Panc1 (cell line): ENCODE measurements at regions not wholly inside any gene's neighbourhood (a gene's known extent, or its start where the extent isn't known, plus 50 kb on each side); places are given as distances from the start of the nearest gene placed in this dataset.
A peak's percentile ranks its signal among the peaks of the same experiment; 100 is the strongest.

Experiments used
- ATAC-seq: fragments of 200-7000 bp; cut with Tn5 transposase; 2 replicates; pipeline ENCODE4 v1.9.1; 2020; ENCODE audit warnings: mild to moderate bottlenecking, moderate library complexity
- BruUV-seq: library from RNA; stranded (reverse); fragments of 400-500 nt; replicated peaks from 2 replicates; lab custom pipeline; 2021; lab: Mats Ljungman, UMichigan
- CTCF ChIA-PET: fragments of 300-600 bp; sonication (Branson Sonifier 250); formaldehyde crosslinking; loops from one replicate; lab custom pipeline; 2022; ENCODE audit warnings: antibody characterized with exemption; lab: Charles Lee
- POLR2A ChIA-PET: fragments of 300-600 bp; sonication (Branson Sonifier 250); formaldehyde crosslinking; loops from one replicate; lab custom pipeline; 2022; ENCODE audit warnings: antibody characterized with exemption; lab: Charles Lee
- DNase-seq: peaks from one replicate; pipeline ENCODE4 v3.0.0-alpha.2; 2010; ENCODE audit warnings: low read depth, low spot score
- H3K27ac ChIP-seq: 2 replicates; pipeline ENCODE4 v1.5.1; 2011; ENCODE audit warnings: mild to moderate bottlenecking, low read length, inconsistent platforms
- H3K27me3 ChIP-seq: fragments of 200-500 bp; sonication (Bioruptor generic); 2 replicates; pipeline ENCODE4 v1.6.0; 2014; ENCODE audit warnings: low read length, inconsistent platforms; ENCODE audit not compliant: control insufficient read depth, insufficient read depth
- H3K36me3 ChIP-seq: fragments of 200-500 bp; sonication (Bioruptor generic); 2 replicates; pipeline ENCODE4 v1.5.1; 2014; ENCODE audit warnings: inconsistent platforms, mild to moderate bottlenecking, low read length, moderate library complexity; ENCODE audit not compliant: control insufficient read depth, insufficient read depth
- H3K4me1 ChIP-seq: 2 replicates; pipeline ENCODE4 v1.5.1; 2011; ENCODE audit warnings: inconsistent platforms, mild to moderate bottlenecking, low read length, moderate library complexity; ENCODE audit not compliant: control insufficient read depth, insufficient read depth
- H3K4me3 ChIP-seq, 2 experiments: 2 replicates each; pipeline ENCODE4 v1.5.1; 2011 to 2012; ENCODE audit warnings: low read depth in 2 of 2, low read length in 2 of 2, mild to moderate bottlenecking in 2 of 2, inconsistent platforms in 1 of 2, moderate library complexity in 1 of 2
- H3K9me3 ChIP-seq: fragments of 200-500 bp; sonication (Bioruptor generic); 2 replicates; pipeline ENCODE4 v1.5.1; 2014; ENCODE audit warnings: low read depth, mild to moderate bottlenecking, inconsistent platforms, low read length, moderate library complexity; ENCODE audit not compliant: control insufficient read depth, insufficient read depth
- in situ Hi-C: cut with HindIII; loops from 2 replicates; pipeline ENCODE4 v1.10.0; 2016; ENCODE audit warnings: low sequenced_read_pairs, low pct_unique_long_range_greater_than_20kb
- intact Hi-C: fragments of 100-400 bp; cut with micrococcal nuclease; formaldehyde crosslinking; loops from one replicate; pipeline ENCODE4 v1.10.0; 2022; ENCODE audit not compliant: unreplicated experiment
- TF ChIP-seq, protein P1 (sequence below): fragments of 450-650 bp; IDR thresholded peaks from 2 replicates; pipeline ENCODE4 v1.5.1; 2017; ENCODE audit warnings: mild to moderate bottlenecking
- TF ChIP-seq, protein P2 (sequence below), 2 experiments: IDR thresholded peaks; 2 replicates each; pipeline ENCODE4 v1.6.1; 2011 to 2012; ENCODE audit warnings: low read depth in 2 of 2, control low read depth in 1 of 2, low read length in 1 of 2, mild to moderate bottlenecking in 1 of 2, moderate library complexity in 1 of 2; ENCODE audit not compliant: insufficient read depth in 1 of 2

DNA sequence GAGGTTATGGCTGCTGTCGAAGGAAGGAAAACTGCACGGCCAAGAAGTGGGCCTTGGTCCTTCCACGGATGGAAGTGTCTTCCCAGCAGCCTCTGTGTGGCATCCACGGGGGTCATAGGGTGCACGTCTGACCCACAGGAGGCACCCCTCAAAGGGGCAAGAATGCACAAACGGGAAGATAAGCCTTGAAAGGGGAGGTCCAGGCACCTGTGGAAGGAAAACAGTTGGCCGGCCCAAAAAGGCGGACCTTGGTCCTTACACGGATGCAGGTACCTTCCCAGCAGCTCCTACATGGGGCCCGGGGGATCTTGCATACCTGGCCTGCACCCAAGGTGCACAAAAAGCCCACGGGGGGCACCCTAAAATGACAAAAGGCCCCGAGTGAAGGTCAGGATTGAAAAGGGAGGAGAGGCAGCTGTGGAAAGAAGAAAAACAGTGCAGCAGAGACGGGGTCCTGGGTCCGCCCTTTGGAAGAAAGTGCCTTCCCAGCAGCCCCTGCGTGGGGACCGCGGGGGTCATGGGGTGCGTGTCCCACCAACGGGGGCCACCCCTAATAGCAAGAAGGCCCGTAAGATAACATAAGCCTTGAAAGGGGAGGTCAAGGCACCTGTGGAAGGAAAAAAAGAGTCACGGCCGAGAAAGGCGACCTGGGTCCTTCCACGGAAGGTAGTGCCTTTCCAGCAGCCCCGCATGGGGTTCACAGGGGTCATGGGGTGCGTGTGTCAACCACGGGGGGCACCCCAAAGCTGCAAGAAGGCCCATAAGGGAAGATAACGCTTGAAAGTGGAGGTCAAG lies 276.1 kb downstream of the ALG10 start:
- DNase-seq (no peak), ATAC-seq (no peak)
- in situ Hi-C loops (no loop called here), intact Hi-C loops (loop anchor here (10.0 kb wide), 1 partner anchor 64 kb away; no protein-coding TSS in a partner anchor)
- ChIA-PET CTCF (no interaction called here), POLR2A (no interaction called here)
- no TSS peak for BruUV-seq
- peaks cover 9% of the 10 kb centered on the region; the same call in 1 of the 2 replicates for H3K27me3 ChIP-seq
- no peak overlapping the region for H3K27ac ChIP-seq
- H3K4me1 ChIP-seq: peaks cover 8% of the 10 kb centered on the region
- H3K4me3 ChIP-seq: peak overlapping the region in 1 of 2 experiments; percentile 32; a peak in 1 of 4 replicates
- no peaks in the 10 kb centered on the region for H3K36me3 ChIP-seq
- TF ChIP-seq, protein P1, sequence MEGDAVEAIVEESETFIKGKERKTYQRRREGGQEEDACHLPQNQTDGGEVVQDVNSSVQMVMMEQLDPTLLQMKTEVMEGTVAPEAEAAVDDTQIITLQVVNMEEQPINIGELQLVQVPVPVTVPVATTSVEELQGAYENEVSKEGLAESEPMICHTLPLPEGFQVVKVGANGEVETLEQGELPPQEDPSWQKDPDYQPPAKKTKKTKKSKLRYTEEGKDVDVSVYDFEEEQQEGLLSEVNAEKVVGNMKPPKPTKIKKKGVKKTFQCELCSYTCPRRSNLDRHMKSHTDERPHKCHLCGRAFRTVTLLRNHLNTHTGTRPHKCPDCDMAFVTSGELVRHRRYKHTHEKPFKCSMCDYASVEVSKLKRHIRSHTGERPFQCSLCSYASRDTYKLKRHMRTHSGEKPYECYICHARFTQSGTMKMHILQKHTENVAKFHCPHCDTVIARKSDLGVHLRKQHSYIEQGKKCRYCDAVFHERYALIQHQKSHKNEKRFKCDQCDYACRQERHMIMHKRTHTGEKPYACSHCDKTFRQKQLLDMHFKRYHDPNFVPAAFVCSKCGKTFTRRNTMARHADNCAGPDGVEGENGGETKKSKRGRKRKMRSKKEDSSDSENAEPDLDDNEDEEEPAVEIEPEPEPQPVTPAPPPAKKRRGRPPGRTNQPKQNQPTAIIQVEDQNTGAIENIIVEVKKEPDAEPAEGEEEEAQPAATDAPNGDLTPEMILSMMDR: no peak
- TF ChIP-seq, protein P2, sequence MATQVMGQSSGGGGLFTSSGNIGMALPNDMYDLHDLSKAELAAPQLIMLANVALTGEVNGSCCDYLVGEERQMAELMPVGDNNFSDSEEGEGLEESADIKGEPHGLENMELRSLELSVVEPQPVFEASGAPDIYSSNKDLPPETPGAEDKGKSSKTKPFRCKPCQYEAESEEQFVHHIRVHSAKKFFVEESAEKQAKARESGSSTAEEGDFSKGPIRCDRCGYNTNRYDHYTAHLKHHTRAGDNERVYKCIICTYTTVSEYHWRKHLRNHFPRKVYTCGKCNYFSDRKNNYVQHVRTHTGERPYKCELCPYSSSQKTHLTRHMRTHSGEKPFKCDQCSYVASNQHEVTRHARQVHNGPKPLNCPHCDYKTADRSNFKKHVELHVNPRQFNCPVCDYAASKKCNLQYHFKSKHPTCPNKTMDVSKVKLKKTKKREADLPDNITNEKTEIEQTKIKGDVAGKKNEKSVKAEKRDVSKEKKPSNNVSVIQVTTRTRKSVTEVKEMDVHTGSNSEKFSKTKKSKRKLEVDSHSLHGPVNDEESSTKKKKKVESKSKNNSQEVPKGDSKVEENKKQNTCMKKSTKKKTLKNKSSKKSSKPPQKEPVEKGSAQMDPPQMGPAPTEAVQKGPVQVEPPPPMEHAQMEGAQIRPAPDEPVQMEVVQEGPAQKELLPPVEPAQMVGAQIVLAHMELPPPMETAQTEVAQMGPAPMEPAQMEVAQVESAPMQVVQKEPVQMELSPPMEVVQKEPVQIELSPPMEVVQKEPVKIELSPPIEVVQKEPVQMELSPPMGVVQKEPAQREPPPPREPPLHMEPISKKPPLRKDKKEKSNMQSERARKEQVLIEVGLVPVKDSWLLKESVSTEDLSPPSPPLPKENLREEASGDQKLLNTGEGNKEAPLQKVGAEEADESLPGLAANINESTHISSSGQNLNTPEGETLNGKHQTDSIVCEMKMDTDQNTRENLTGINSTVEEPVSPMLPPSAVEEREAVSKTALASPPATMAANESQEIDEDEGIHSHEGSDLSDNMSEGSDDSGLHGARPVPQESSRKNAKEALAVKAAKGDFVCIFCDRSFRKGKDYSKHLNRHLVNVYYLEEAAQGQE (IDR thresholded peaks at IDR 0.05; ENCODE audit: insufficient read depth in 1 of 2, low read depth in 2 of 2, low read length in 1 of 2): no peak
- H3K9me3 ChIP-seq: no peaks in the 10 kb centered on the region

DNA sequence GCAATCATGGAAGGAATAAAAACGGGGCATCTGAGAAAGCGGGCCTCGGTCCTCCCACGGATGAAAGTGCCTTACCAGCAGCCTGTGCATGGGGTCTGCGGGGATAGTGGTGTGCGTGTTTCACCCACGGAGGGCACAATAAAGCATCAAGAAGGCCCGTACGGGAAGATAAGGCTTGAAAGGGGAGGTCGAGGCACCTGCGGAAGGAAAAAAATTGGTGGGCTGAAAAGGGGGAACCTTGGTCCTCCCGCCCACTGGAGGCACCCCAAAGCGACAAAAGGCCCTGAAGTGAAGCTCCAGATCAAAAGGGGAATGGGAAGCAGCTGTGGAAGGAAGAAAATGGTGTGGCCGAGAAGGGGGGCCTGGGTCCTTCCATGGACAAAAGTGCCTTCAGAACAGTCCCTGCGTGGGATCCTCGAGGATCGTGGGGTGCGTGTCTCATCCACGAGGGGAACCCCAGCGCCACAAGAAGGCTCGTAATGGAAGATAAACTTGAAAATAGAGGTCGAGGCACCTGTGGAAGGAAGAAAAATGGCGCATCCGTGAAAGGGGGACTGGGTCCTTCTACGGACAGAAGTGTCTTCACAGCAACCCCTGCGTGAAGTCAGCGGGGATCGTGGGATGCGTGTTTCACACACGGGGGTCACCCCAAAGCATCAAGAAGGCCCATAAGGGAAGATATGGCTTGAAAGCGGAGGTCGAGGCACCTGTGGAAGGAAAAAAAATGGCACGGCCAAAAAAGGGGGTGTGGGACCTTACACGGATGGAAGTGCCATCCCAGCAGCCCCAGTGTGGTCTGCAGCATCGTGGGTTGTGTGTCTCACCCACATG lies 276.9 kb downstream of the ALG10 start:
- no peaks in the 10 kb centered on the region for H3K36me3 ChIP-seq
- in situ Hi-C loops (no loop called here), intact Hi-C loops (loop anchor here (10.0 kb wide), 1 partner anchor 64 kb away; no protein-coding TSS in a partner anchor)
- H3K4me3 ChIP-seq: no peak overlapping the region
- BruUV-seq: no TSS peak
- H3K27me3 ChIP-seq: peaks cover 9% of the 10 kb centered on the region; the same call in 1 of the 2 replicates
- no peak overlapping the region for H3K27ac ChIP-seq
- peaks cover 6% of the 10 kb centered on the region for H3K4me1 ChIP-seq
- TF ChIP-seq, protein P2 (IDR thresholded peaks at IDR 0.05; ENCODE audit: insufficient read depth in 1 of 2, low read depth in 2 of 2, low read length in 1 of 2): no peak
- DNase-seq (no peak), ATAC-seq (no peak)
- no peaks in the 10 kb centered on the region for H3K9me3 ChIP-seq
- ChIA-PET POLR2A (no interaction called here), CTCF (no interaction called here)
